K562 (cell line): ENCODE measurements at regions not wholly inside any gene's neighbourhood (a gene's known extent, or its start where the extent isn't known, plus 50 kb on each side); places are given as distances from the start of the nearest gene placed in this dataset.

Experiments used
- BHLHE40 ChIP-seq: IDR thresholded peaks from 2 replicates; pipeline ENCODE4 v1.6.1; 2011; ENCODE audit warnings: low read length, improper control_type of control experiment
- EGR1 ChIP-seq: fragments of 450-650 bp; conservative IDR thresholded peaks from 2 replicates; pipeline ENCODE4 v1.6.1; 2017; ENCODE audit warnings: mild to moderate bottlenecking
- ETS2 ChIP-seq: IDR thresholded peaks from 2 replicates; pipeline ENCODE4 v1.6.1; 2016; ENCODE audit warnings: borderline replicate concordance, missing genetic modification characterization, mild to moderate bottlenecking, moderate library complexity, missing compliant biosample characterization; ENCODE audit not compliant: poor library complexity, severe bottlenecking
- FOXK1 ChIP-seq: sonication (generic); formaldehyde crosslinking; IDR thresholded peaks from 2 replicates; pipeline ENCODE4 v1.8.0; 2022; ENCODE audit warnings: missing genetic modification reagents, mild to moderate bottlenecking, borderline replicate concordance
- NCOA1 ChIP-seq: fragments of 450-650 bp; IDR thresholded peaks from 2 replicates; pipeline ENCODE4 v1.6.1; 2016; ENCODE audit warnings: low read depth
- PHF21A ChIP-seq: fragments of 450-650 bp; IDR thresholded peaks from 2 replicates; pipeline ENCODE4 v1.6.1; 2017; ENCODE audit warnings: low read depth, borderline replicate concordance
- SNIP1 ChIP-seq: fragments of 450-650 bp; IDR thresholded peaks from 2 replicates; pipeline ENCODE4 v1.7.1; 2017; ENCODE audit warnings: low read depth, mild to moderate bottlenecking
- ZNF24 ChIP-seq: fragments of 450-650 bp; IDR thresholded peaks from 2 replicates; pipeline ENCODE4 v1.6.1; 2016
- ZNF512 ChIP-seq: IDR thresholded peaks from 2 replicates; pipeline ENCODE4 v1.6.1; 2016; ENCODE audit warnings: missing genetic modification characterization, missing compliant biosample characterization
- ZNF695 ChIP-seq: fragments of 450-650 bp; formaldehyde crosslinking; IDR thresholded peaks from 2 replicates; pipeline ENCODE4 v1.4.0; 2020; ENCODE audit warnings: mild to moderate bottlenecking, moderate library complexity
- TF ChIP-seq, protein P1 (sequence below), 3 experiments: fragments of 200-800 bp in 1 of 3; fragments of 250-450 bp in 1 of 3; fragments of 450-650 bp in 1 of 3; sonication (Bioruptor Pico) in 1 of 3; sonication (Bioruptor generic) in 1 of 3; formaldehyde crosslinking in 1 of 3; IDR thresholded peaks; 2 replicates each; pipeline versions ENCODE4 v1.6.1 to v1.8.0; 2016 to 2022; ENCODE audit warnings: mild to moderate bottlenecking in 2 of 3, missing genetic modification characterization in 2 of 3, missing compliant biosample characterization in 1 of 3, moderate library complexity in 1 of 3
- TF ChIP-seq, protein P2 (sequence below): sonication (generic); formaldehyde crosslinking; IDR thresholded peaks from 2 replicates; pipeline ENCODE4 v1.8.1; 2023; ENCODE audit warnings: missing genetic modification reagents, mild to moderate bottlenecking, borderline replicate concordance
- TF ChIP-seq, protein P3 (sequence below): fragments of 250-450 bp; sonication (Bioruptor Pico); IDR thresholded peaks from 2 replicates; pipeline ENCODE4 v1.4.0; 2020

- TF ChIP-seq, protein P1, sequence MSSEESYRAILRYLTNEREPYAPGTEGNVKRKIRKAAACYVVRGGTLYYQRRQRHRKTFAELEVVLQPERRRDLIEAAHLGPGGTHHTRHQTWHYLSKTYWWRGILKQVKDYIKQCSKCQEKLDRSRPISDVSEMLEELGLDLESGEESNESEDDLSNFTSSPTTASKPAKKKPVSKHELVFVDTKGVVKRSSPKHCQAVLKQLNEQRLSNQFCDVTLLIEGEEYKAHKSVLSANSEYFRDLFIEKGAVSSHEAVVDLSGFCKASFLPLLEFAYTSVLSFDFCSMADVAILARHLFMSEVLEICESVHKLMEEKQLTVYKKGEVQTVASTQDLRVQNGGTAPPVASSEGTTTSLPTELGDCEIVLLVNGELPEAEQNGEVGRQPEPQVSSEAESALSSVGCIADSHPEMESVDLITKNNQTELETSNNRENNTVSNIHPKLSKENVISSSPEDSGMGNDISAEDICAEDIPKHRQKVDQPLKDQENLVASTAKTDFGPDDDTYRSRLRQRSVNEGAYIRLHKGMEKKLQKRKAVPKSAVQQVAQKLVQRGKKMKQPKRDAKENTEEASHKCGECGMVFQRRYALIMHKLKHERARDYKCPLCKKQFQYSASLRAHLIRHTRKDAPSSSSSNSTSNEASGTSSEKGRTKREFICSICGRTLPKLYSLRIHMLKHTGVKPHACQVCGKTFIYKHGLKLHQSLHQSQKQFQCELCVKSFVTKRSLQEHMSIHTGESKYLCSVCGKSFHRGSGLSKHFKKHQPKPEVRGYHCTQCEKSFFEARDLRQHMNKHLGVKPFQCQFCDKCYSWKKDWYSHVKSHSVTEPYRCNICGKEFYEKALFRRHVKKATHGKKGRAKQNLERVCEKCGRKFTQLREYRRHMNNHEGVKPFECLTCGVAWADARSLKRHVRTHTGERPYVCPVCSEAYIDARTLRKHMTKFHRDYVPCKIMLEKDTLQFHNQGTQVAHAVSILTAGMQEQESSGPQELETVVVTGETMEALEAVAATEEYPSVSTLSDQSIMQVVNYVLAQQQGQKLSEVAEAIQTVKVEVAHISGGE (CRISPR knock-in tag; IDR thresholded peaks at IDR 0.05): no peak
- TF ChIP-seq EGR1 (no peak), NCOA1 (no peak), ZNF24 (no peak), ETS2 (tag) (no peak), ZNF512 (tag) (no peak), BHLHE40 (no peak), FOXK1 (CRISPR knock-in tag) (no peak), PHF21A (no peak), SNIP1 (no peak), ZNF695 (CRISPR knock-in tag) (no peak)
- TF ChIP-seq, protein P2, sequence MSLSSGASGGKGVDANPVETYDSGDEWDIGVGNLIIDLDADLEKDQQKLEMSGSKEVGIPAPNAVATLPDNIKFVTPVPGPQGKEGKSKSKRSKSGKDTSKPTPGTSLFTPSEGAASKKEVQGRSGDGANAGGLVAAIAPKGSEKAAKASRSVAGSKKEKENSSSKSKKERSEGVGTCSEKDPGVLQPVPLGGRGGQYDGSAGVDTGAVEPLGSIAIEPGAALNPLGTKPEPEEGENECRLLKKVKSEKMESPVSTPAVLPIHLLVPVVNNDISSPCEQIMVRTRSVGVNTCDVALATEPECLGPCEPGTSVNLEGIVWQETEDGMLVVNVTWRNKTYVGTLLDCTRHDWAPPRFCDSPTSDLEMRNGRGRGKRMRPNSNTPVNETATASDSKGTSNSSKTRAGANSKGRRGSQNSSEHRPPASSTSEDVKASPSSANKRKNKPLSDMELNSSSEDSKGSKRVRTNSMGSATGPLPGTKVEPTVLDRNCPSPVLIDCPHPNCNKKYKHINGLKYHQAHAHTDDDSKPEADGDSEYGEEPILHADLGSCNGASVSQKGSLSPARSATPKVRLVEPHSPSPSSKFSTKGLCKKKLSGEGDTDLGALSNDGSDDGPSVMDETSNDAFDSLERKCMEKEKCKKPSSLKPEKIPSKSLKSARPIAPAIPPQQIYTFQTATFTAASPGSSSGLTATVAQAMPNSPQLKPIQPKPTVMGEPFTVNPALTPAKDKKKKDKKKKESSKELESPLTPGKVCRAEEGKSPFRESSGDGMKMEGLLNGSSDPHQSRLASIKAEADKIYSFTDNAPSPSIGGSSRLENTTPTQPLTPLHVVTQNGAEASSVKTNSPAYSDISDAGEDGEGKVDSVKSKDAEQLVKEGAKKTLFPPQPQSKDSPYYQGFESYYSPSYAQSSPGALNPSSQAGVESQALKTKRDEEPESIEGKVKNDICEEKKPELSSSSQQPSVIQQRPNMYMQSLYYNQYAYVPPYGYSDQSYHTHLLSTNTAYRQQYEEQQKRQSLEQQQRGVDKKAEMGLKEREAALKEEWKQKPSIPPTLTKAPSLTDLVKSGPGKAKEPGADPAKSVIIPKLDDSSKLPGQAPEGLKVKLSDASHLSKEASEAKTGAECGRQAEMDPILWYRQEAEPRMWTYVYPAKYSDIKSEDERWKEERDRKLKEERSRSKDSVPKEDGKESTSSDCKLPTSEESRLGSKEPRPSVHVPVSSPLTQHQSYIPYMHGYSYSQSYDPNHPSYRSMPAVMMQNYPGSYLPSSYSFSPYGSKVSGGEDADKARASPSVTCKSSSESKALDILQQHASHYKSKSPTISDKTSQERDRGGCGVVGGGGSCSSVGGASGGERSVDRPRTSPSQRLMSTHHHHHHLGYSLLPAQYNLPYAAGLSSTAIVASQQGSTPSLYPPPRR (CRISPR knock-in tag): no peak
- TF ChIP-seq, protein P3, sequence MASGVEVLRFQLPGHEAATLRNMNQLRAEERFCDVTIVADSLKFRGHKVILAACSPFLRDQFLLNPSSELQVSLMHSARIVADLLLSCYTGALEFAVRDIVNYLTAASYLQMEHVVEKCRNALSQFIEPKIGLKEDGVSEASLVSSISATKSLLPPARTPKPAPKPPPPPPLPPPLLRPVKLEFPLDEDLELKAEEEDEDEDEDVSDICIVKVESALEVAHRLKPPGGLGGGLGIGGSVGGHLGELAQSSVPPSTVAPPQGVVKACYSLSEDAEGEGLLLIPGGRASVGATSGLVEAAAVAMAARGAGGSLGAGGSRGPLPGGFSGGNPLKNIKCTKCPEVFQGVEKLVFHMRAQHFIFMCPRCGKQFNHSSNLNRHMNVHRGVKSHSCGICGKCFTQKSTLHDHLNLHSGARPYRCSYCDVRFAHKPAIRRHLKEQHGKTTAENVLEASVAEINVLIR (CRISPR knock-in tag): no peak
These were observed 384.5 kb upstream of the CCDC196 start (continued) for GRCh38 chr14:66101662-66102061.
